ENCODE measurements at regions not wholly inside any gene's neighbourhood (a gene's known extent, or its start where the extent isn't known, plus 50 kb on each side); places are given as distances from the start of the nearest gene placed in this dataset.

DNA sequence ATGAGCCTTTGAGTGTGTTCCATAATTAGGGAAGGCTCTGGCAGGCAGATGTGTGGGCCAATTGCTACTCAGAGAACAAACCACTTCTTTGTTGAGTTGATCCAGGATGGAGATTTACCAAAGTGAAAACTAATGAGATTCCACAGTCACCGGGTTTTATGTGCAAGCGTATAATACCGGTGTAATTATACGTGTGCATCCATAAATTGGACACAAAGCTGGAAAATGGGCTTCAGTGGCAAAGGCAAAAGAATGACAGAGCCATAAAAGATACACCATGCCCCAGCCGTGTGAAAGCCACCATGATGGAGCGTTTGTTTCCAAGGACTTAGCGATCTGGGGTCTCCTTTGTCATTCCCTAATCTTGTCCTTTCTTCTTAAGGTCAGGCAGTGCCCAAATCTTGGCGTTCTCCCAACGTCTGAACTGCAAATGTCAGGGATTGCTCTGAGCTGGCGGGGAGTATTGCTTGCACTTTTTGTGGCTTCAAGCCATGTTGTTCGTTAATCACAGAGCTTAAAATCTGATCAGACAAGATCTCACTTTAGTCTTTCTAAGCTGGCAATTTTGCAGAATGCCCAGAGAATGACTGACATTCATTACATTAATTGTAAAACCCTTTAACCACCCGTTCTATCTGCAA is 70.1 kb downstream of the NPTX2 start:
- H4K20me1 ChIP-seq (ENCODE audit: low read length), result no peaks in the 10 kb centered on the region
- H3F3A ChIP-seq (ENCODE audit: low read length, unreplicated experiment), result no peaks in the 10 kb centered on the region
- intact Hi-C loops (cut with micrococcal nuclease), result no loop called here
- no peak overlapping the region for H3K4me3 ChIP-seq (ENCODE audit: low read length)
- no TSS peak for BruUV-seq (replicated peaks)
- DNase-seq (no peak), ATAC-seq (no peak)
- no peaks in the 10 kb centered on the region for H3K9me3 ChIP-seq (ENCODE audit: low read length)
- no peak overlapping the region for H3K4me2 ChIP-seq (ENCODE audit: low read length)
- peaks cover 7% of the 10 kb centered on the region; the same call in 1 of the 2 replicates for H3K27me3 ChIP-seq (ENCODE audit: low read length)
- no peaks in the 10 kb centered on the region for H3K36me3 ChIP-seq (ENCODE audit: low read depth, low read length)
- no peak overlapping the region for H3K9ac ChIP-seq (ENCODE audit: low read length)
- ChIA-PET CTCF (no interaction called here), POLR2A (ENCODE audit: unreplicated experiment) (no interaction called here)
- no peak overlapping the region for H2AFZ ChIP-seq (ENCODE audit: low read length)
- no peaks in the 10 kb centered on the region for H3K9me2 ChIP-seq (replicated peaks; ENCODE audit: low read length)
- no peak overlapping the region for H3K27ac ChIP-seq (ENCODE audit: low read length)
- H3K79me2 ChIP-seq (ENCODE audit: low read length), result no peaks in the 10 kb centered on the region
- no peaks in the 10 kb centered on the region for H3K4me1 ChIP-seq (ENCODE audit: insufficient read depth, low read length)
- TF ChIP-seq EZH2 (IDR thresholded peaks at IDR 0.05; ENCODE audit: low read length, unreplicated experiment), result no peak
- TF ChIP-seq EZH2phosphoT487 (IDR thresholded peaks at IDR 0.05; ENCODE audit: borderline replicate concordance, low read length), result no peak

DNA sequence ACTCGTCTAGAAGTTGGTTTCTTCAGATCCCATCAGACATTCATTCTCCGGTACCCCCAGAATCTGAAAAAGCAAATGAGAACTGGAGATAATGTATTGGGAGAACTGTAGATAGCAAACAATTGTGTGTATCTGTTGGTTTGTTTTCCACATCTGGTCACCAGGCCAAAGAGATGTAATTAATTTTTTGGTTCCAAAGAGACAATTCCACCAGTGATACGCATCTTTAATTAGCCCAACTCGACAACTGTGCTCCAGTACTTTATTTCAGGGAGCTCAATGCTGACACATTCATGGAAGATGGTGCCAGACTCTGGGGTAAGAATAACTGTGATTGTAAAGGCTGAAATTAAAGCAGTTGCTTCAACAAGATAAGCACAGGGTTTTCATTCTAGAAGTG is 74.5 kb downstream of the NPTX2 start:
- H3K4me1 ChIP-seq (ENCODE audit: insufficient read depth, low read length), result no peaks in the 10 kb centered on the region
- no peak for ATAC-seq
- H3K9me3 ChIP-seq (ENCODE audit: low read length), result peaks cover 7% of the 10 kb centered on the region; the same call in 1 of the 2 replicates
- H3K36me3 ChIP-seq (ENCODE audit: low read depth, low read length), result no peaks in the 10 kb centered on the region
- no peaks in the 10 kb centered on the region for H3K79me2 ChIP-seq (ENCODE audit: low read length)
- no peak overlapping the region for H2AFZ ChIP-seq (ENCODE audit: low read length)
- TF ChIP-seq, protein P1, sequence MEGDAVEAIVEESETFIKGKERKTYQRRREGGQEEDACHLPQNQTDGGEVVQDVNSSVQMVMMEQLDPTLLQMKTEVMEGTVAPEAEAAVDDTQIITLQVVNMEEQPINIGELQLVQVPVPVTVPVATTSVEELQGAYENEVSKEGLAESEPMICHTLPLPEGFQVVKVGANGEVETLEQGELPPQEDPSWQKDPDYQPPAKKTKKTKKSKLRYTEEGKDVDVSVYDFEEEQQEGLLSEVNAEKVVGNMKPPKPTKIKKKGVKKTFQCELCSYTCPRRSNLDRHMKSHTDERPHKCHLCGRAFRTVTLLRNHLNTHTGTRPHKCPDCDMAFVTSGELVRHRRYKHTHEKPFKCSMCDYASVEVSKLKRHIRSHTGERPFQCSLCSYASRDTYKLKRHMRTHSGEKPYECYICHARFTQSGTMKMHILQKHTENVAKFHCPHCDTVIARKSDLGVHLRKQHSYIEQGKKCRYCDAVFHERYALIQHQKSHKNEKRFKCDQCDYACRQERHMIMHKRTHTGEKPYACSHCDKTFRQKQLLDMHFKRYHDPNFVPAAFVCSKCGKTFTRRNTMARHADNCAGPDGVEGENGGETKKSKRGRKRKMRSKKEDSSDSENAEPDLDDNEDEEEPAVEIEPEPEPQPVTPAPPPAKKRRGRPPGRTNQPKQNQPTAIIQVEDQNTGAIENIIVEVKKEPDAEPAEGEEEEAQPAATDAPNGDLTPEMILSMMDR (conservative IDR thresholded peaks at IDR 0.05; ENCODE audit: low read depth, low read length), result no peak
- TF ChIP-seq EZH2phosphoT487 (IDR thresholded peaks at IDR 0.05; ENCODE audit: borderline replicate concordance, low read length), result no peak
- TF ChIP-seq EZH2 (IDR thresholded peaks at IDR 0.05; ENCODE audit: low read length, unreplicated experiment), result no peak
- H3K9ac ChIP-seq (ENCODE audit: low read length), result no peak overlapping the region
- H3F3A ChIP-seq (ENCODE audit: low read length, unreplicated experiment), result no peaks in the 10 kb centered on the region
- no peak overlapping the region for H3K4me2 ChIP-seq (ENCODE audit: low read length)
- no peaks in the 10 kb centered on the region for H3K9me2 ChIP-seq (replicated peaks; ENCODE audit: low read length)
- POLR2A ChIA-PET (ENCODE audit: unreplicated experiment), result no interaction called here
- no peak overlapping the region for H3K4me3 ChIP-seq (ENCODE audit: low read length)
- CTCF ChIA-PET, result no interaction called here
- no peak for DNase-seq
- H3K27me3 ChIP-seq (ENCODE audit: low read length), result no peaks in the 10 kb centered on the region
- H4K20me1 ChIP-seq (ENCODE audit: low read length), result no peaks in the 10 kb centered on the region
- no TSS peak for BruUV-seq (replicated peaks)
- intact Hi-C loops (cut with micrococcal nuclease), result no loop called here
- H3K27ac ChIP-seq (ENCODE audit: low read length), result no peak overlapping the region

DNA sequence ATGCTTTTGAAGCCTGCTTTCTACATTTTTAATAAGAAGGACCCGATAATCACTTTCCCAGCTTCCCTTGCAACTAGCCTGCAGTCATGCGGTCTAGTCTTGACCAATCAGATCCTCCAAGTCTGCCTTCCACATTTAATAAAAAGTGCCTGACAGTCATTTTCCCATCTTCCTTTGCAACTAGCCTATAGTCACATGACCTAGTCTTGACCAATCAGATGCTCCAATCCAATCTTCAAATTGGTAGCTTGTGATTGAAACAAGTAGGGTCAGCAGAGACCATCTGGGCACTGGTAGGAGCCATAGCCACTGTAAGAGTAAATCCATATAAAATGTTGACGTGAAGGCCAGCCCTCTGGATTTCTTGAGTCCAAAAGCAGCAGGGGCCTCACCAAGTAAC is 80.0 kb downstream of the NPTX2 start:
- no TSS peak for BruUV-seq (replicated peaks)
- H3K36me3 ChIP-seq (ENCODE audit: low read depth, low read length), result no peaks in the 10 kb centered on the region
- ChIA-PET CTCF (no interaction called here), POLR2A (ENCODE audit: unreplicated experiment) (no interaction called here)
- no peaks in the 10 kb centered on the region for H3K79me2 ChIP-seq (ENCODE audit: low read length)
- H3K27me3 ChIP-seq (ENCODE audit: low read length), result 0 out of 2 replicates have a peak, but pooled peaks cover 4% of the 10 kb centered on the region
- H4K20me1 ChIP-seq (ENCODE audit: low read length), result no peaks in the 10 kb centered on the region
- H3F3A ChIP-seq (ENCODE audit: low read length, unreplicated experiment), result no peaks in the 10 kb centered on the region
- H3K4me1 ChIP-seq (ENCODE audit: insufficient read depth, low read length), result no peaks in the 10 kb centered on the region
- no peak overlapping the region for H3K27ac ChIP-seq (ENCODE audit: low read length)
- no peak for TF ChIP-seq EZH2 (IDR thresholded peaks at IDR 0.05; ENCODE audit: low read length, unreplicated experiment)
- TF ChIP-seq, protein P1 (conservative IDR thresholded peaks at IDR 0.05; ENCODE audit: low read depth, low read length), result no peak
- TF ChIP-seq EZH2phosphoT487 (IDR thresholded peaks at IDR 0.05; ENCODE audit: borderline replicate concordance, low read length), result no peak
- no peak overlapping the region for H3K4me2 ChIP-seq (ENCODE audit: low read length)
- no peak for DNase-seq
- intact Hi-C loops (cut with micrococcal nuclease), result no loop called here
- H3K9me2 ChIP-seq (replicated peaks; ENCODE audit: low read length), result no peaks in the 10 kb centered on the region
- no peak overlapping the region for H2AFZ ChIP-seq (ENCODE audit: low read length)
- no peak overlapping the region for H3K9ac ChIP-seq (ENCODE audit: low read length)
- no peak for ATAC-seq
- H3K4me3 ChIP-seq (ENCODE audit: low read length), result no peak overlapping the region
- H3K9me3 ChIP-seq (ENCODE audit: low read length), result peaks cover 8% of the 10 kb centered on the region; the same call in 1 of the 2 replicates

All from PC-3 (cell line).